GM12865 (cell line): ENCODE measurements at regions not wholly inside any gene's neighbourhood (a gene's known extent, or its start where the extent isn't known, plus 50 kb on each side); places are given as distances from the start of the nearest gene placed in this dataset.

ENCODE experiments used
- DNase-seq: peaks from one replicate; pipeline ENCODE4 v3.0.0; 2010; ENCODE audit warnings: low read depth
- H3K4me3 ChIP-seq: 2 replicates; pipeline ENCODE4 v1.5.1; 2011; ENCODE audit warnings: mild to moderate bottlenecking, low read depth, low read length, control low read depth
- TF ChIP-seq, protein P1 (sequence below): IDR thresholded peaks from 2 replicates; pipeline ENCODE4 v1.5.1; 2011; ENCODE audit warnings: low read length, control low read depth, low read depth, inconsistent platforms; ENCODE audit not compliant: insufficient read depth; ENCODE audit errors: missing control alignments

DNA sequence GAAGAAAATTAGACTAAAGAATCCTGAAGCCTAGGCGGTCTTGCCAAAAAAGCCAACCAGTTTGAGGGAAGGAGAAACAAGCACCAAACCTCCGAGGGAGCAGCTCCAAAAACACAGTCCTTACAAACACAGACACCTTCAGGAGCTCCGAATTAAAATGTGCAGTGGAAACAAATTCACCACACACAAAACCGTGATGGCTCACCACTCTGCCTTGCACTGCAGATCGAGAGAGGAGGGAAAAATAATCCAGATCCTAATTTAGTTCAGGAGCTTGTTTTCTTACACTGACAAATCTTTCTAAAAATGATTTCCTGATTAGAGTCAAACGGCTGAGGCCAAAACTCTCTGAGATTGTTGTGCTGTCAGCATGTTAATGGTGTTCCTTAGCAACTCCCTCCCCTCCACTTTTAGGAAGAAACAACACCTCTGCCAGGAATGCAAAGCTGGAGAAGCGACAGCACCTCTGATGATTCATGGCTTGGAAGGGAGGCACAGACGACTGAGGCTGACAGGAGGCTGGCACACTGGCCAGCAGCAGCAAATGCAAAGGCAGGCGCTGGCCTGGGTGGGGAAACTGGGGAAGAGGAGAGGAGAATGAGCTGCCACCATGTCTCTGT, 249.4 kb upstream of the KLHL29 start:
- no peak for DNase-seq
- H3K4me3 ChIP-seq, result no peak overlapping the region
- TF ChIP-seq, protein P1, sequence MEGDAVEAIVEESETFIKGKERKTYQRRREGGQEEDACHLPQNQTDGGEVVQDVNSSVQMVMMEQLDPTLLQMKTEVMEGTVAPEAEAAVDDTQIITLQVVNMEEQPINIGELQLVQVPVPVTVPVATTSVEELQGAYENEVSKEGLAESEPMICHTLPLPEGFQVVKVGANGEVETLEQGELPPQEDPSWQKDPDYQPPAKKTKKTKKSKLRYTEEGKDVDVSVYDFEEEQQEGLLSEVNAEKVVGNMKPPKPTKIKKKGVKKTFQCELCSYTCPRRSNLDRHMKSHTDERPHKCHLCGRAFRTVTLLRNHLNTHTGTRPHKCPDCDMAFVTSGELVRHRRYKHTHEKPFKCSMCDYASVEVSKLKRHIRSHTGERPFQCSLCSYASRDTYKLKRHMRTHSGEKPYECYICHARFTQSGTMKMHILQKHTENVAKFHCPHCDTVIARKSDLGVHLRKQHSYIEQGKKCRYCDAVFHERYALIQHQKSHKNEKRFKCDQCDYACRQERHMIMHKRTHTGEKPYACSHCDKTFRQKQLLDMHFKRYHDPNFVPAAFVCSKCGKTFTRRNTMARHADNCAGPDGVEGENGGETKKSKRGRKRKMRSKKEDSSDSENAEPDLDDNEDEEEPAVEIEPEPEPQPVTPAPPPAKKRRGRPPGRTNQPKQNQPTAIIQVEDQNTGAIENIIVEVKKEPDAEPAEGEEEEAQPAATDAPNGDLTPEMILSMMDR, result no peak

DNA sequence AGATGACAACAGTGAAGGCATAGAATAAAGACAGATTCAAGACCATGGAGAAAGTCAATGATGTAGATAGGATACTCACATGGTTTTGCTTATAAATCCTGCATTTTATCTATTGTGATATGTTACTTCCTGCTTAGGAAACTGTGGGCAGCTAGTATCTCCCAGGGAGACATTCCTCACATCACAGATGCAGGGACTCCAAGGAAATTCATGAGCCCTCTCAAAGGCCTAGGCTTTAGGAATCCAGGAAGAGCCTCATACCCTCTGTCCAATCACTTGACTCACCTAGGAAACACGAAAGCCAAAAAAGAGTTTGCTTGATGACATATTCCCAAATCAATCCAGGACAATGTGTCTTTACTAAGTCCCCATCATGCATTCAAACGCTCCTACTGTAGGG, 247.8 kb upstream of the KLHL29 start:
- H3K4me3 ChIP-seq, result no peak overlapping the region
- TF ChIP-seq, protein P1, result no peak
- DNase-seq, result no peak

DNA sequence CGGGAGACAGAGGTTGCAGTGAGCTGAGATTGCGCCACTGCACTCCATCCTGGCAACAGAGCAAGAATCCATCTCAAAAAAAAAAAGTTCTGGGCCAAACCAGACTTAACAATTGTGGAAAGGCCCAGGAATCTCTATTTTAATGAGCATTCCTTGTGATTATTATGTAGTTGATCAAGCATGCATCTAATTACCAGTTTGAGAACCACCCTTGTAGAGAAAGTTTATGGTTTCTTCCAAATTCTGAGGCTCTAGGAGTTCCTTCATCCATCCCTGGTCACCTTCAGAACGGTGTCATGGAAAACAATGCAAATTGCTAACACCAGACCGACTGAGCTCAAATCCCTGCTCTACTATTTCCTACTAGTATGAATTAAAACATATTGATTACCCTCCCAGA, 246.3 kb upstream of the KLHL29 start:
- no peak for DNase-seq
- no peak overlapping the region for H3K4me3 ChIP-seq
- TF ChIP-seq, protein P1, result no peak

DNA sequence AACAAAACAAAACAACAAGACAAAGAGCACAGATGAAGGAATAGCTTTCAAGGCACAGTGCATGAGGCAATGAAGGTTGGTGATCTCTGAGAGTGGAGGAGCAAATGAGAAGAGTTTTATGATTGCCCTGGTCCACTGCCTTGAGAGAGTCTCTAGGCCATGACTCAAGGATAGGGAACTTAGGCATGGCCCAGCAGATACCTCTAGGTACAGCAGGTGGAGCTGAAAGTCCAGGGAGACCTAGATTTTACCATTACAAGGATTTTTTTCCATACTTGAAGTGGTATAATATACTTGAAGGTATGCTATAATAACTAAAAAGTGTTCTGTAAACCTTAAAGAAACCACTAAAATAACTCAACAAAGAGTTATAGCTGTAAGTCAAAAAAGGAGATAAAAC, 239.5 kb upstream of the KLHL29 start:
- H3K4me3 ChIP-seq, result no peak overlapping the region
- TF ChIP-seq, protein P1, result no peak
- no peak for DNase-seq

DNA sequence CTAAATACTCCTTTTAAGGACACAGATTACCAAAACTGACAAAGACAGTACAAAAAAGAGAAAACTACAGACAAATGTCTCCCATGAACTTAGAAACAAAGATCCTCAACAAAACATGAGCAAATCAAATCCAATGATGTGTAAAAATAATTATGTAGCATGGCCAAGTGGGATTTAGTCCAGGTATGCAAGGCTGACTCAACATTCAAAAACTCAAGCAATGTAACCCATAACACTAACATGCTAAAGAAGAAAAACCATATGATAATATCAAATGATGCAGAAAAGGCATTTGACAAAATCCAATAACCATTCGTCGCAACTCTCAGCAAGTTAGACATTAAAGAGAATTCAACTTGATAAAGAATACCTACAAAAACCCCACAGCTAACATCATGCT, 239.0 kb upstream of the KLHL29 start:
- no peak overlapping the region for H3K4me3 ChIP-seq
- no peak for DNase-seq
- TF ChIP-seq, protein P1, result no peak

DNA sequence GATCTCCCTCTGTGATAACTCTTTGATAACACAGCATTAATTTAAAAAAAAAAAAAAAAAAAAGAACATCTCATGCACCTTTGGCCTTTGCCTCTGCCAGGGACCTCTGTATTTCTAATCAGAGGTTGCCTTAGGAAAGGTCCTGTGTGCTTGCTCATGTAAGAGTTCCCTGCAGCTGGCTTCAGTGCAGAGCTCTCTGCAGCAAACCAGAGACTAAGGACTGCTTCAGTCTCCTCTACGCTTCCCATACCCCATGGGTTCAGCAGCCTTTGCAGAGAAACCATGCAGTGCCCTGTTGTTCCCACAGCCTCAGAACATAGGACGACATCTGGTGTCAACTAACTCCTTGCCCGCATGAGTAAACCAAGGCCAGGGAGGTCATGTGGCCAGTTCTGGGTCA, 236.6 kb upstream of the KLHL29 start:
- TF ChIP-seq, protein P1, result no peak
- no peak for DNase-seq
- no peak overlapping the region for H3K4me3 ChIP-seq

DNA sequence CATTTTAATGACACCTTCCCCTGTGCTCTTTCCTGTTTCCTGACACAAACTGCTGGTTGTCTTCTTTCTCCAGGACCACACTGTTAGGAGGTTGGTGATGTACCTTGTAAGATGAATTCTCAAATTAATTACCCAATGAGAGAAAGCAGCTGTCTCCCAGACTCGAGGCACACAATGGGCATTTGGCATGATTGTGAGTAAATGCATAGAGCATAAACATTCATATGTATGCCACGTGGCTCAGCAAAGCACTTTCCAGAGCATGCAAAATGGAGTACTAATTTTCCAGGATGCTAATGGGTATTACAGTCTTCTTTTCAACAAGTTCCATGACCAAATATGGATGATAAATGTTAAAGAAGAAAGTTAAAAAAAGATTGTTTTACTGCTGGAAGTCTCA, 235.2 kb upstream of the KLHL29 start:
- H3K4me3 ChIP-seq, result no peak overlapping the region
- no peak for DNase-seq
- TF ChIP-seq, protein P1, result no peak
